NT2/D1 (cell line): ENCODE measurements at regions not wholly inside any gene's neighbourhood (a gene's known extent, or its start where the extent isn't known, plus 50 kb on each side); places are given as distances from the start of the nearest gene placed in this dataset.

Source experiments
- SUZ12 ChIP-seq: IDR thresholded peaks from 2 replicates; pipeline ENCODE4 v1.6.1; 2011; ENCODE audit not compliant: insufficient read length, insufficient read depth; ENCODE audit errors: extremely low read depth
- ZNF274 ChIP-seq: IDR thresholded peaks from 2 replicates; pipeline ENCODE4 v1.6.1; 2011; ENCODE audit warnings: mild to moderate bottlenecking, low read depth, low read length

GRCh38 chr20:51327251-51327841, 215.2 kb downstream of the NFATC2 start:
- TF ChIP-seq SUZ12 (no peak), ZNF274 (no peak)
